ENCODE measurements at regions not wholly inside any gene's neighbourhood (a gene's known extent, or its start where the extent isn't known, plus 50 kb on each side); places are given as distances from the start of the nearest gene placed in this dataset.
"Not testable (repeated sequence)": the region's sequence is repeated elsewhere in the genome, so short reads cannot be mapped to it uniquely, and the experiment has no call there.

DNA sequence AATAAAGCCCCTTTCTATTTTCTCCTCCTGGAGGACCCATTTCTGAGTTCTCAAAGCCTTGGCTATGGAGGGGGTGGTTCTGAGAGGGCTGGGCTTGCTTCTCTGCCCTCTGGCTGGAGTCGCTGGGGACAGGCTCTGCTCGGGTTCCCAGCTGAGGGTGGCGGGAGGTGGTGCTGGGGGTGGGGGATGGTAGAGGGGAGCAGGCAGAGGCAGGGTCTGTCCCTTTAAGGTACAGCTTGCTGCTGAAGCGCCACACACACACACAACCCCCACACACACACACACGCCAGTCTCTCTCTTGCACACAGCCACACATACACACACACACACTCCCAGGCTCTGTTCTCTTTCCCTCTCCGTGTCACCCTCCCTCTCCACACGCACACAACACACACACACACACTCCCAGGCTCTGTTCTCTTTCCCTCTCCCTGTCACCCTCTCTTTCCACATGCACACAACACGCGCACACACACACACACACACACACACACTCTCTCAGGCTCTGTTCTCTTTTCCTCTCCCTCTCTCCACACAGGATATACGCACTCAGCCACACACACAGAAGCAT, 69.8 kb upstream of the SSBP3 start:
- H3K36me3 ChIP-seq = no peaks in the 10 kb centered on the region
- TF ChIP-seq POLR2A (IDR thresholded peaks at IDR 0.05) = no peak
- TF ChIP-seq, protein P1, sequence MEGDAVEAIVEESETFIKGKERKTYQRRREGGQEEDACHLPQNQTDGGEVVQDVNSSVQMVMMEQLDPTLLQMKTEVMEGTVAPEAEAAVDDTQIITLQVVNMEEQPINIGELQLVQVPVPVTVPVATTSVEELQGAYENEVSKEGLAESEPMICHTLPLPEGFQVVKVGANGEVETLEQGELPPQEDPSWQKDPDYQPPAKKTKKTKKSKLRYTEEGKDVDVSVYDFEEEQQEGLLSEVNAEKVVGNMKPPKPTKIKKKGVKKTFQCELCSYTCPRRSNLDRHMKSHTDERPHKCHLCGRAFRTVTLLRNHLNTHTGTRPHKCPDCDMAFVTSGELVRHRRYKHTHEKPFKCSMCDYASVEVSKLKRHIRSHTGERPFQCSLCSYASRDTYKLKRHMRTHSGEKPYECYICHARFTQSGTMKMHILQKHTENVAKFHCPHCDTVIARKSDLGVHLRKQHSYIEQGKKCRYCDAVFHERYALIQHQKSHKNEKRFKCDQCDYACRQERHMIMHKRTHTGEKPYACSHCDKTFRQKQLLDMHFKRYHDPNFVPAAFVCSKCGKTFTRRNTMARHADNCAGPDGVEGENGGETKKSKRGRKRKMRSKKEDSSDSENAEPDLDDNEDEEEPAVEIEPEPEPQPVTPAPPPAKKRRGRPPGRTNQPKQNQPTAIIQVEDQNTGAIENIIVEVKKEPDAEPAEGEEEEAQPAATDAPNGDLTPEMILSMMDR (IDR thresholded peaks at IDR 0.05) = no peak
- TF ChIP-seq POLR2AphosphoS5 (IDR thresholded peaks at IDR 0.05) = no peak
- no peaks in the 10 kb centered on the region for H3K27me3 ChIP-seq (replicated peaks; ENCODE audit: insufficient read depth)
- H3K4me1 ChIP-seq (replicated peaks) = no peaks in the 10 kb centered on the region
- DNase-seq (ENCODE audit: low spot score) = no peak
- no peak overlapping the region for H3K4me3 ChIP-seq
- intact Hi-C loops (cut with DNase I) = no loop called here
- no peak overlapping the region for H3K27ac ChIP-seq
- WGBS = 36% methylated on average over 10 of the region's 10 CpGs
- no peaks in the 10 kb centered on the region for H3K9me3 ChIP-seq

DNA sequence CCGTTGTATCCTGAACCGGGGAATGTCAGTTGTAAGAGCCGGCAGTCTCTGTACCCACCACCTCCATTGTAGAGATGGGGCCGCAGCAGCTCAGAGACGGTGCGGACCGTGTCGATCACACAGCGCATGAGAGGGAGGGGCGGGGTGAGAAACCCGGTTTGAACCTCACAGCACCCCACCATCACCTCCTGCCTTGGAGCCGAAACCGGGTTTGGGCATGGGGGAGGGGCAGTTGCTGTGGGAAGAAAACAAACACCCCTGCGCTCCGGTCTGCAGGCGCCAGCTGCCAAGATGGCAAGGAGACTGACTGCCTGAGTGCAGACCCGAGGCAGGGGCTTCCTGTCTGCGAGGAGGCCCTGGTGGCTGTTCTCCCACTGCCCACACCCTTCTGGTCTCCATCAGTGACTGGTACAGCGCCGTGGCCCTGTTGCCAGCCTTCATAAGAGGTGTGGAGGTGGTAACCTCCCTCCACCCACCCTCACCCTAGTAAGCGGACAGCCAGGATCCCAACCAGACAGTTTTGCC, 69.2 kb upstream of the SSBP3 start:
- TF ChIP-seq, protein P1 (IDR thresholded peaks at IDR 0.05) = no peak
- TF ChIP-seq POLR2AphosphoS5 (IDR thresholded peaks at IDR 0.05) (no peak), POLR2A (IDR thresholded peaks at IDR 0.05) (no peak)
- Histone ChIP-seq H3K27me3 (replicated peaks; ENCODE audit: insufficient read depth) (no peaks in the 10 kb centered on the region), H3K4me1 (replicated peaks) (no peaks in the 10 kb centered on the region), H3K4me3 (no peak overlapping the region), H3K36me3 (no peaks in the 10 kb centered on the region), H3K27ac (no peak overlapping the region), H3K9me3 (no peaks in the 10 kb centered on the region)
- intact Hi-C loops (cut with DNase I) = no loop called here
- WGBS = 30% methylated on average over 21 of the region's 21 CpGs
- no peak for DNase-seq (ENCODE audit: low spot score)

DNA sequence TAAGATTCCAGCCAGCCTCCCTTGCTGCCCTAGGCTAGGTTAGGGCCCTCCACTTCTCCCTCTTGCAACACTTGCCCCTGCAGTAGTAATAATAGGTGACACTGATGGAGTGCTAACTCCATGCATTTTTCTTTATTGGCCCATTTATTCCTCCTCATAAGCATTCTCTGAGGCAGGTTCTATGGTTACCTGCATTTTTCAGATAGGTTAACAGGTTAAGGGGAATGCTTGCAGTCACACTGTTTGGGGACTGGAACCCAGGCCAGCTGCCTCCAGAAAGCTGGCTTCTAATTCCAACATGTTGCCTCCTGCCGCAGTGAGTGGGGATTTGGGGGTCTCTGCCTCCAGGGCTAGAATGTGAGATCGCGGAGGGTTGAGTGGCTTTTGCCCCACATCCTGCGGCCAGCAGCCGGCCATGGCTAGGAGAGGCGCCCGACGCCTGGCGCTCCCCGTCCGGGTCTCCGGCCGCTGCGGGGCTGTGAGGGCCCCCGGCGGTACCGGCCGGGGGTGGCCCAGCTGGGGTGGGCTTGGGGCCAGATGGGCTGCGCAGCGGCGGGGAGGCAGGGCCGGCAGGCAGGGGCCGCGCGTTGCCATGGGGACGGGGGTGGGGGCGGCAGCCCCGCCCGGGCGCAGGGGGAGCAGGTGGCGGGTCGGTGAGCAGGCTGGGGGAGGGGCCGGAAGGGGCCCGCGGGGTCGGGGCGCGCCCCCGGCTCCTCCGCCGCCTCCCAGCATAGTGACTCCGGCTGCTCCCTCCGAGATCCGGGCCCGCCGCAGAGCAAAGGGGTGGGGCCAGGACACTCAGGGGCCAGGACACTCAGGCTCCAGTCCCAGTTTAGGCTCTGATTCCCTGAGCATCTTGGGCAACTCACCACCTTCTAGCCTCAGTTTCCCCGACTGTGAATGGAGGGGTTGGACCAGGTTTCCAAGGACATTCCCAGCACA, 68.4 kb upstream of the SSBP3 start:
- 3% methylated on average over 35 of the region's 47 CpGs for WGBS
- intact Hi-C loops (cut with DNase I) = no loop called here
- Histone ChIP-seq H3K9me3 (no peaks in the 10 kb centered on the region), H3K36me3 (no peaks in the 10 kb centered on the region), H3K4me3 (peak overlapping the region; percentile 32 to 43), H3K27me3 (replicated peaks; ENCODE audit: insufficient read depth) (no peaks in the 10 kb centered on the region), H3K27ac (no peak overlapping the region), H3K4me1 (replicated peaks) (no peaks in the 10 kb centered on the region)
- DNase-seq (ENCODE audit: low spot score) = no peak
- TF ChIP-seq, protein P1 (IDR thresholded peaks at IDR 0.05) = no peak
- no peak for TF ChIP-seq POLR2AphosphoS5 (IDR thresholded peaks at IDR 0.05)
- no peak for TF ChIP-seq POLR2A (IDR thresholded peaks at IDR 0.05)

DNA sequence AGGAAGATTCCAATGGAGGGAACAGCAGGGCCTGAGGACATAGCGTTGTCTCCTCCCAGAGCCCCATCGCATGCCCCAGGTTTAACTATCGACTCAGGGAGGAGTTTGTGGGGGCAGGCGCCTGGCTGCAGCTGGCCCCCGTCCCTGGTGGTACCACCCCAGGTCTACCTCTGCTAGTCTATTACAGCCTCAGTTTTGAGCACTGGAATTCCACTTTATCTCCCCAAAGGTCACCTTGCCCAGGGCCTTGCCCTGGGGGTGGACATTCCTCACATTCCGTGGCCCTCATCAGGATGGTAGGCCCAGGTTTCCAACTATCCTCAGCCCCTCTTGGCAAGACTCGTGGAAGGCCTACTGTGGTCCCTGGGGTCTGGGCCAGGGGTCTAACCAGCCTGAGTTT, 65.4 kb upstream of the SSBP3 start:
- Histone ChIP-seq H3K9me3 (no peaks in the 10 kb centered on the region), H3K27ac (no peak overlapping the region), H3K36me3 (no peaks in the 10 kb centered on the region), H3K4me1 (replicated peaks) (no peaks in the 10 kb centered on the region), H3K27me3 (replicated peaks; ENCODE audit: insufficient read depth) (no peaks in the 10 kb centered on the region), H3K4me3 (no peak overlapping the region)
- intact Hi-C loops (cut with DNase I) = no loop called here
- TF ChIP-seq POLR2AphosphoS5 (IDR thresholded peaks at IDR 0.05) (no peak), POLR2A (IDR thresholded peaks at IDR 0.05) (no peak)
- TF ChIP-seq, protein P1 (IDR thresholded peaks at IDR 0.05) = no peak
- WGBS = 76% methylated on average over 7 of the region's 7 CpGs
- DNase-seq (ENCODE audit: low spot score) = no peak

DNA sequence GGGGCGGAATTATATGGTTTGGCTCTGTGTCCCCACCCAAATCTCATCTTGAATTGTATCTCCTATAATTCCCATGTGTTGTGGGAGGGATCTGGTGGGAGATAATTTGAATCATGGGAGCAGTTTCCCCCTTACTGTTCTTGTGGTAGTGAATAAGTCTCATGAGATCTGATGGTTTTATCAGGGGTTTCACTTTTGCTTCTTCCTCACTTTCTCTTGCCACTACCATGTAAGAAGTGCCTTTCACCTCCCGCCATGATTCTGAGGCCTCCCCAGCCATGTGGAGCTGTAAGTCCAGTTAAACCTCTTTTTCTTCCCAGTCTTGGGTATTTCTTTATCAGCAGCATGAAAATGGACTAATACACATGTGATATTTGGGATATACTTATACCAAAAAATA, 63.2 kb upstream of the SSBP3 start:
- H3K27ac ChIP-seq; H3K4me3 ChIP-seq; H3K36me3 ChIP-seq; DNase-seq (ENCODE audit: low spot score); H3K27me3 ChIP-seq (replicated peaks; ENCODE audit: insufficient read depth); H3K9me3 ChIP-seq; intact Hi-C loops (cut with DNase I); H3K4me1 ChIP-seq (replicated peaks): not testable (repeated sequence)
- 98% methylated on average over 2 of the region's 2 CpGs for WGBS

DNA sequence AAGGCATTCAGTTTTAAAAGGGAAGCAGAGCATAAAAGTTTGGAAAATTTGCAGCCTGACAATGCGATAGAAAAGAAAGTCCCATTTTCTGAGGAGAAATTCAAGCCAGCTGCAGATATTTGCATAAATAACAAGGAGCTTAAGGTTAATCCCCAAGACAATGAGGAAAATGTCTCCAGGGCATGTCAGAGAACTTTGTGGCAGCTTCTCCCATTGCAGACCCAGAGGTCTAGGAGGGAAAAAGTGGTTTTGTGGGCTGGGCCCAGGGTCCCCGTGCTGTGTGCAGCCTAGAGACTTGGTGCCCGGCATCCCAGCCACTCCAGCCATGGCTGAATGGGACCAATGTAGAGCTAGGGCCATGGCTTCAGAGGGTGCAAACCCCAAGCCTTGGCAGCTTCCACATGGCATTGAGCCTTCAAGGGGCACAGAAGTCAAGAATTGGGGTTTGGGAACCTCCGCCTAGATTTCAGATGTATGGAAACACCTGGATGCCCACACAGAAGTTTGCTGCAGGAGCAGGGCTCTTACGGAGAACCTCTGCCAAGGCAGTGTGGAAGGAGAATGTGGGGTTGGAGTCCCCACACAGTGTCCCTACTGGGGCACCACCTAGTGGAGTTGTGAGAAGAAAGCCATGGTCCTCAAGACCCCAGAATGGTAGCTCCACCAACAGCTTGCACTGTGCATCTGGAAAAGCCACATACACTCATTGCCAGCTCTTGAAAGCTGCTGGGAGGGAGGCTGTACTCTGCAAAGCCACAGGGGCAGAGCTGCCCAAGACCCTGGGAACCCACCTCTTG, 62.3 kb upstream of the SSBP3 start:
- H3K36me3 ChIP-seq; intact Hi-C loops (cut with DNase I); H3K4me1 ChIP-seq (replicated peaks); H3K4me3 ChIP-seq; H3K27me3 ChIP-seq (replicated peaks; ENCODE audit: insufficient read depth); H3K9me3 ChIP-seq; H3K27ac ChIP-seq; DNase-seq (ENCODE audit: low spot score): not testable (repeated sequence)
- 87% methylated on average over 5 of the region's 5 CpGs for WGBS
